HEK293 (cell line): ENCODE measurements at regions not wholly inside any gene's neighbourhood (a gene's known extent, or its start where the extent isn't known, plus 50 kb on each side); places are given as distances from the start of the nearest gene placed in this dataset.

Source experiments
- BCL11A ChIP-seq: fragments of 450-650 bp; formaldehyde crosslinking; IDR thresholded peaks from 2 replicates; pipeline ENCODE4 v1.5.1; 2016; ENCODE audit warnings: low read depth, missing biosample characterization, missing genetic modification characterization
- KLF16 ChIP-seq: fragments of 450-650 bp; formaldehyde crosslinking; IDR thresholded peaks from 2 replicates; pipeline ENCODE4 v1.5.1; 2017; ENCODE audit warnings: missing biosample characterization, missing genetic modification characterization
- TRIM28 ChIP-seq: IDR thresholded peaks from 2 replicates; pipeline ENCODE4 v1.6.1; 2011; ENCODE audit warnings: low read length, control low read depth, borderline replicate concordance
- WT1 ChIP-seq: fragments of 450-650 bp; formaldehyde crosslinking; IDR thresholded peaks from 2 replicates; pipeline ENCODE4 v1.5.1; 2016; ENCODE audit warnings: missing biosample characterization, missing genetic modification characterization
- ZBTB8A ChIP-seq: fragments of 450-650 bp; formaldehyde crosslinking; IDR thresholded peaks from 2 replicates; pipeline ENCODE4 v1.5.1; 2016; ENCODE audit warnings: missing biosample characterization, missing genetic modification characterization
- ZFP3 ChIP-seq: fragments of 450-650 bp; formaldehyde crosslinking; IDR thresholded peaks from 2 replicates; pipeline ENCODE4 v1.5.1; 2016; ENCODE audit warnings: low read depth, missing biosample characterization, missing genetic modification characterization
- ZNF138 ChIP-seq: fragments of 450-650 bp; formaldehyde crosslinking; IDR thresholded peaks from 2 replicates; pipeline ENCODE4 v1.5.1; 2016; ENCODE audit warnings: missing biosample characterization, missing genetic modification characterization, borderline replicate concordance
- ZNF146 ChIP-seq: fragments of 450-650 bp; formaldehyde crosslinking; IDR thresholded peaks from 2 replicates; pipeline ENCODE4 v1.5.1; 2016; ENCODE audit warnings: missing biosample characterization, missing genetic modification characterization
- ZNF174 ChIP-seq: fragments of 450-650 bp; formaldehyde crosslinking; IDR thresholded peaks from 2 replicates; pipeline ENCODE4 v1.5.0; 2017; ENCODE audit warnings: missing biosample characterization, mild to moderate bottlenecking, missing genetic modification characterization
- ZNF202 ChIP-seq: fragments of 450-650 bp; formaldehyde crosslinking; IDR thresholded peaks from 2 replicates; pipeline ENCODE4 v1.5.1; 2016; ENCODE audit warnings: missing biosample characterization, missing genetic modification characterization, borderline replicate concordance
- ZNF23 ChIP-seq: fragments of 450-650 bp; formaldehyde crosslinking; IDR thresholded peaks from 2 replicates; pipeline ENCODE4 v1.5.1; 2016; ENCODE audit warnings: missing biosample characterization, missing genetic modification characterization, borderline replicate concordance
- ZNF391 ChIP-seq: fragments of 450-650 bp; formaldehyde crosslinking; IDR thresholded peaks from 2 replicates; pipeline ENCODE4 v1.5.1; 2016; ENCODE audit warnings: low read depth, missing biosample characterization, missing genetic modification characterization, borderline replicate concordance
- ZNF623 ChIP-seq: fragments of 450-650 bp; formaldehyde crosslinking; IDR thresholded peaks from 2 replicates; pipeline ENCODE4 v1.5.1; 2016; ENCODE audit warnings: missing biosample characterization, missing genetic modification characterization
- ZNF654 ChIP-seq: fragments of 450-650 bp; formaldehyde crosslinking; IDR thresholded peaks from 2 replicates; pipeline ENCODE4 v1.5.1; 2016; ENCODE audit warnings: low read depth, missing biosample characterization, missing genetic modification characterization
- ZNF707 ChIP-seq: fragments of 450-650 bp; formaldehyde crosslinking; IDR thresholded peaks from 2 replicates; pipeline ENCODE4 v1.5.1; 2016; ENCODE audit warnings: missing biosample characterization, missing genetic modification characterization
- ZNF76 ChIP-seq: fragments of 450-650 bp; formaldehyde crosslinking; IDR thresholded peaks from 2 replicates; pipeline ENCODE4; 2016; ENCODE audit warnings: low read depth, missing biosample characterization, missing genetic modification characterization, borderline replicate concordance
- TF ChIP-seq, protein P1 (sequence below): fragments of 450-650 bp; formaldehyde crosslinking; IDR thresholded peaks from 2 replicates; pipeline ENCODE4 v1.5.1; 2016; ENCODE audit warnings: missing biosample characterization, missing genetic modification characterization
- TF ChIP-seq, protein P2 (sequence below): fragments of 450-650 bp; formaldehyde crosslinking; IDR thresholded peaks from 2 replicates; pipeline ENCODE4 v1.5.1; 2016; ENCODE audit warnings: missing biosample characterization, missing genetic modification characterization, low read depth
- TF ChIP-seq, protein P3 (sequence below): fragments of 450-650 bp; formaldehyde crosslinking; IDR thresholded peaks from 2 replicates; pipeline ENCODE4 v1.5.1; 2017; ENCODE audit warnings: missing biosample characterization, missing genetic modification characterization
- TF ChIP-seq, protein P4 (sequence below): fragments of 450-650 bp; formaldehyde crosslinking; IDR thresholded peaks from 2 replicates; pipeline ENCODE4 v1.5.1; 2016; ENCODE audit warnings: missing biosample characterization, missing genetic modification characterization, borderline replicate concordance
- TF ChIP-seq, protein P5 (sequence below): fragments of 450-650 bp; formaldehyde crosslinking; IDR thresholded peaks from 2 replicates; pipeline ENCODE4 v1.5.1; 2016; ENCODE audit warnings: missing biosample characterization, missing genetic modification characterization
- TF ChIP-seq, protein P6 (sequence below): fragments of 450-650 bp; formaldehyde crosslinking; IDR thresholded peaks from 2 replicates; pipeline ENCODE4 v1.5.1; 2016; ENCODE audit warnings: missing biosample characterization, missing genetic modification characterization
- TF ChIP-seq, protein P7 (sequence below): fragments of 450-650 bp; formaldehyde crosslinking; IDR thresholded peaks from 2 replicates; pipeline ENCODE4 v1.5.1; 2016; ENCODE audit warnings: missing biosample characterization, missing genetic modification characterization

DNA sequence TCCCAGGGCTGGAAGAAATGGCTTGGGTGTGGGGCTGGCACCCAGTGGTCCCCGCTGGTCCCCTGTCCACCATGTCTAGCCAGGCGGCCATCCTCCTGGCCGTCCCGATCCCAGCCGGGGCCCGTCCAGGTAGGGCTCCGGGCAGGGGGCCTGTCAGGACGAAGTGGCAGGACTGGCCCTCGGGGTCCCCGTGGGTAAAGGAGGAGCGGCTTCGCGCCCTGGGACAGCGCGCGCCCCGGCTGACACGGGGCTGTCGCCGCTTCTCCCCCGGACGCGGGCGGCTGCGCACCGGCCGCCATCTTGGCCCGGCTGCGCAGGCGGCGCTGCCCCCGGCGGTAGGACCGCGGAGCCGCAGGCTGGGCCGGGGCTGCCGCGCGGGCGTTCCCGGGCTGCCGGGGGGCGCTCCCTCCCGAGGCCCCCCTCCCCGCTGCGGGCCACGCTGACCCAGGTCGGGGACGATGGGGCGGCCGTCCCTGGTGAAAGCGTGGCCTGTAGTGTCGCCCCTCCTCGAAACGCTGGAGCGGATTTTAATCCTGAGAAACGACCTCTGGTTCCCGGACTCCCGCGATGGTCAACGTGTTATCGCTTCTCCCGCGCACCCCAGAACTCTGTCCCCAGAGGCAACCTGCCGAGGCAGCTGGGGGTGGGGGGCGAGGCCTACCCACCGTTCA, 60.4 kb upstream of the BCOR start (continued):
- TF ChIP-seq, protein P1, sequence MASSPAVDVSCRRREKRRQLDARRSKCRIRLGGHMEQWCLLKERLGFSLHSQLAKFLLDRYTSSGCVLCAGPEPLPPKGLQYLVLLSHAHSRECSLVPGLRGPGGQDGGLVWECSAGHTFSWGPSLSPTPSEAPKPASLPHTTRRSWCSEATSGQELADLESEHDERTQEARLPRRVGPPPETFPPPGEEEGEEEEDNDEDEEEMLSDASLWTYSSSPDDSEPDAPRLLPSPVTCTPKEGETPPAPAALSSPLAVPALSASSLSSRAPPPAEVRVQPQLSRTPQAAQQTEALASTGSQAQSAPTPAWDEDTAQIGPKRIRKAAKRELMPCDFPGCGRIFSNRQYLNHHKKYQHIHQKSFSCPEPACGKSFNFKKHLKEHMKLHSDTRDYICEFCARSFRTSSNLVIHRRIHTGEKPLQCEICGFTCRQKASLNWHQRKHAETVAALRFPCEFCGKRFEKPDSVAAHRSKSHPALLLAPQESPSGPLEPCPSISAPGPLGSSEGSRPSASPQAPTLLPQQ (tag by site-specific recombination), result peak; percentile 63
- TF ChIP-seq WT1 (no peak), ZBTB8A (peak; percentile 91), ZNF707 (tag by site-specific recombination) (no peak), ZNF76 (tag by site-specific recombination) (no peak), ZNF654 (tag by site-specific recombination) (no peak), ZNF623 (tag by site-specific recombination) (0 out of 2 replicates have a peak, but pooled peaks have one; percentile 15), ZFP3 (tag by site-specific recombination) (no peak), TRIM28 (no peak), ZNF202 (tag by site-specific recombination) (no peak), ZNF138 (tag by site-specific recombination) (no peak), ZNF146 (tag by site-specific recombination) (no peak), ZNF23 (tag by site-specific recombination) (no peak), KLF16 (tag by site-specific recombination) (no peak), ZNF391 (tag by site-specific recombination) (no peak), BCL11A (tag by site-specific recombination) (no peak), ZNF174 (tag by site-specific recombination) (no peak)
- TF ChIP-seq, protein P2, sequence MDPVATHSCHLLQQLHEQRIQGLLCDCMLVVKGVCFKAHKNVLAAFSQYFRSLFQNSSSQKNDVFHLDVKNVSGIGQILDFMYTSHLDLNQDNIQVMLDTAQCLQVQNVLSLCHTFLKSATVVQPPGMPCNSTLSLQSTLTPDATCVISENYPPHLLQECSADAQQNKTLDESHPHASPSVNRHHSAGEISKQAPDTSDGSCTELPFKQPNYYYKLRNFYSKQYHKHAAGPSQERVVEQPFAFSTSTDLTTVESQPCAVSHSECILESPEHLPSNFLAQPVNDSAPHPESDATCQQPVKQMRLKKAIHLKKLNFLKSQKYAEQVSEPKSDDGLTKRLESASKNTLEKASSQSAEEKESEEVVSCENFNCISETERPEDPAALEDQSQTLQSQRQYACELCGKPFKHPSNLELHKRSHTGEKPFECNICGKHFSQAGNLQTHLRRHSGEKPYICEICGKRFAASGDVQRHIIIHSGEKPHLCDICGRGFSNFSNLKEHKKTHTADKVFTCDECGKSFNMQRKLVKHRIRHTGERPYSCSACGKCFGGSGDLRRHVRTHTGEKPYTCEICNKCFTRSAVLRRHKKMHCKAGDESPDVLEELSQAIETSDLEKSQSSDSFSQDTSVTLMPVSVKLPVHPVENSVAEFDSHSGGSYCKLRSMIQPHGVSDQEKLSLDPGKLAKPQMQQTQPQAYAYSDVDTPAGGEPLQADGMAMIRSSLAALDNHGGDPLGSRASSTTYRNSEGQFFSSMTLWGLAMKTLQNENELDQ (tag by site-specific recombination), result no peak
- TF ChIP-seq, protein P3, sequence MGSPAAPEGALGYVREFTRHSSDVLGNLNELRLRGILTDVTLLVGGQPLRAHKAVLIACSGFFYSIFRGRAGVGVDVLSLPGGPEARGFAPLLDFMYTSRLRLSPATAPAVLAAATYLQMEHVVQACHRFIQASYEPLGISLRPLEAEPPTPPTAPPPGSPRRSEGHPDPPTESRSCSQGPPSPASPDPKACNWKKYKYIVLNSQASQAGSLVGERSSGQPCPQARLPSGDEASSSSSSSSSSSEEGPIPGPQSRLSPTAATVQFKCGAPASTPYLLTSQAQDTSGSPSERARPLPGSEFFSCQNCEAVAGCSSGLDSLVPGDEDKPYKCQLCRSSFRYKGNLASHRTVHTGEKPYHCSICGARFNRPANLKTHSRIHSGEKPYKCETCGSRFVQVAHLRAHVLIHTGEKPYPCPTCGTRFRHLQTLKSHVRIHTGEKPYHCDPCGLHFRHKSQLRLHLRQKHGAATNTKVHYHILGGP, result no peak
- TF ChIP-seq, protein P4, sequence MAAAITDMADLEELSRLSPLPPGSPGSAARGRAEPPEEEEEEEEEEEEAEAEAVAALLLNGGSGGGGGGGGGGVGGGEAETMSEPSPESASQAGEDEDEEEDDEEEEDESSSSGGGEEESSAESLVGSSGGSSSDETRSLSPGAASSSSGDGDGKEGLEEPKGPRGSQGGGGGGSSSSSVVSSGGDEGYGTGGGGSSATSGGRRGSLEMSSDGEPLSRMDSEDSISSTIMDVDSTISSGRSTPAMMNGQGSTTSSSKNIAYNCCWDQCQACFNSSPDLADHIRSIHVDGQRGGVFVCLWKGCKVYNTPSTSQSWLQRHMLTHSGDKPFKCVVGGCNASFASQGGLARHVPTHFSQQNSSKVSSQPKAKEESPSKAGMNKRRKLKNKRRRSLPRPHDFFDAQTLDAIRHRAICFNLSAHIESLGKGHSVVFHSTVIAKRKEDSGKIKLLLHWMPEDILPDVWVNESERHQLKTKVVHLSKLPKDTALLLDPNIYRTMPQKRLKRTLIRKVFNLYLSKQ (tag by site-specific recombination), result no peak
- TF ChIP-seq, protein P5, sequence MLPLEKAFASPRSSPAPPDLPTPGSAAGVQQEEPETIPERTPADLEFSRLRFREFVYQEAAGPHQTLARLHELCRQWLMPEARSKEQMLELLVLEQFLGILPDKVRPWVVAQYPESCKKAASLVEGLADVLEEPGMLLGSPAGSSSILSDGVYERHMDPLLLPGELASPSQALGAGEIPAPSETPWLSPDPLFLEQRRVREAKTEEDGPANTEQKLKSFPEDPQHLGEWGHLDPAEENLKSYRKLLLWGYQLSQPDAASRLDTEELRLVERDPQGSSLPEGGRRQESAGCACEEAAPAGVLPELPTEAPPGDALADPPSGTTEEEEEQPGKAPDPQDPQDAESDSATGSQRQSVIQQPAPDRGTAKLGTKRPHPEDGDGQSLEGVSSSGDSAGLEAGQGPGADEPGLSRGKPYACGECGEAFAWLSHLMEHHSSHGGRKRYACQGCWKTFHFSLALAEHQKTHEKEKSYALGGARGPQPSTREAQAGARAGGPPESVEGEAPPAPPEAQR, result no peak
- TF ChIP-seq, protein P6, sequence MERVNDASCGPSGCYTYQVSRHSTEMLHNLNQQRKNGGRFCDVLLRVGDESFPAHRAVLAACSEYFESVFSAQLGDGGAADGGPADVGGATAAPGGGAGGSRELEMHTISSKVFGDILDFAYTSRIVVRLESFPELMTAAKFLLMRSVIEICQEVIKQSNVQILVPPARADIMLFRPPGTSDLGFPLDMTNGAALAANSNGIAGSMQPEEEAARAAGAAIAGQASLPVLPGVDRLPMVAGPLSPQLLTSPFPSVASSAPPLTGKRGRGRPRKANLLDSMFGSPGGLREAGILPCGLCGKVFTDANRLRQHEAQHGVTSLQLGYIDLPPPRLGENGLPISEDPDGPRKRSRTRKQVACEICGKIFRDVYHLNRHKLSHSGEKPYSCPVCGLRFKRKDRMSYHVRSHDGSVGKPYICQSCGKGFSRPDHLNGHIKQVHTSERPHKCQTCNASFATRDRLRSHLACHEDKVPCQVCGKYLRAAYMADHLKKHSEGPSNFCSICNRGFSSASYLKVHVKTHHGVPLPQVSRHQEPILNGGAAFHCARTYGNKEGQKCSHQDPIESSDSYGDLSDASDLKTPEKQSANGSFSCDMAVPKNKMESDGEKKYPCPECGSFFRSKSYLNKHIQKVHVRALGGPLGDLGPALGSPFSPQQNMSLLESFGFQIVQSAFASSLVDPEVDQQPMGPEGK (tag by site-specific recombination), result peak; percentile 73
- TF ChIP-seq, protein P7, sequence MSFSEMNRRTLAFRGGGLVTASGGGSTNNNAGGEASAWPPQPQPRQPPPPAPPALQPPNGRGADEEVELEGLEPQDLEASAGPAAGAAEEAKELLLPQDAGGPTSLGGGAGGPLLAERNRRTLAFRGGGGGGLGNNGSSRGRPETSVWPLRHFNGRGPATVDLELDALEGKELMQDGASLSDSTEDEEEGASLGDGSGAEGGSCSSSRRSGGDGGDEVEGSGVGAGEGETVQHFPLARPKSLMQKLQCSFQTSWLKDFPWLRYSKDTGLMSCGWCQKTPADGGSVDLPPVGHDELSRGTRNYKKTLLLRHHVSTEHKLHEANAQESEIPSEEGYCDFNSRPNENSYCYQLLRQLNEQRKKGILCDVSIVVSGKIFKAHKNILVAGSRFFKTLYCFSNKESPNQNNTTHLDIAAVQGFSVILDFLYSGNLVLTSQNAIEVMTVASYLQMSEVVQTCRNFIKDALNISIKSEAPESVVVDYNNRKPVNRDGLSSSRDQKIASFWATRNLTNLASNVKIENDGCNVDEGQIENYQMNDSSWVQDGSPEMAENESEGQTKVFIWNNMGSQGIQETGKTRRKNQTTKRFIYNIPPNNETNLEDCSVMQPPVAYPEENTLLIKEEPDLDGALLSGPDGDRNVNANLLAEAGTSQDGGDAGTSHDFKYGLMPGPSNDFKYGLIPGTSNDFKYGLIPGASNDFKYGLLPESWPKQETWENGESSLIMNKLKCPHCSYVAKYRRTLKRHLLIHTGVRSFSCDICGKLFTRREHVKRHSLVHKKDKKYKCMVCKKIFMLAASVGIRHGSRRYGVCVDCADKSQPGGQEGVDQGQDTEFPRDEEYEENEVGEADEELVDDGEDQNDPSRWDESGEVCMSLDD, result peak; percentile 43; the same call in 1 of the 2 replicates
